ENCODE measurements at regions not wholly inside any gene's neighbourhood (a gene's known extent, or its start where the extent isn't known, plus 50 kb on each side); places are given as distances from the start of the nearest gene placed in this dataset.

GRCh38 chr3:176969066-176969465, 228.2 kb downstream of the TBL1XR1 start:
- no peak for DNase-seq (ENCODE audit: low spot score)

GRCh38 chr3:176968631-176969030, 228.7 kb downstream of the TBL1XR1 start:
- no peak for DNase-seq (ENCODE audit: low spot score)

GRCh38 chr3:176967522-176967921, 229.8 kb downstream of the TBL1XR1 start:
- DNase-seq (ENCODE audit: low spot score): no peak

- no peak for DNase-seq (ENCODE audit: low spot score)
Observed at GRCh38 chr3:176964661-176965060, 232.6 kb downstream of the TBL1XR1 start.

GRCh38 chr3:176961916-176962315, 235.4 kb downstream of the TBL1XR1 start:
- DNase-seq (ENCODE audit: low spot score): no peak

DNA sequence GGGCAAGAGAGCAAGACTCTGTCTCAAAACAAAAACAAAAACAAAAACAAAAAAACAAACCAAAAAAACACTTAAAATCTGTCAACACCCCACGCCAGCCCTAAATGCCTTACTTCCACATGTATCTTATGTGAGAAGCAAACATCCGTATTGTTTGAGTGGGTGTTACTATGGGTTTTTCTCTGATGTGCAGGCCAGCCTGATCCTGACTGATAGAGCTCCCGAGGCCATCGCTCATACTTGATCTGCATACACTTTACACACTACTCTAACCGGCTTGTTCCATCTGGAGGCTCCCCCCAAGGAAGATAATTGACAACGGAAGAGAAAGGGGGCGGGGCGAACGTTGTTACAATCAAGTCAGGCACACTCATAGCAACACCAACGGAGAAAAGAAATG, 237.4 kb downstream of the TBL1XR1 start:
- DNase-seq (ENCODE audit: low spot score): no peak

GRCh38 chr3:176958560-176958959, 238.7 kb downstream of the TBL1XR1 start:
- no peak for DNase-seq (ENCODE audit: low spot score)

DNA sequence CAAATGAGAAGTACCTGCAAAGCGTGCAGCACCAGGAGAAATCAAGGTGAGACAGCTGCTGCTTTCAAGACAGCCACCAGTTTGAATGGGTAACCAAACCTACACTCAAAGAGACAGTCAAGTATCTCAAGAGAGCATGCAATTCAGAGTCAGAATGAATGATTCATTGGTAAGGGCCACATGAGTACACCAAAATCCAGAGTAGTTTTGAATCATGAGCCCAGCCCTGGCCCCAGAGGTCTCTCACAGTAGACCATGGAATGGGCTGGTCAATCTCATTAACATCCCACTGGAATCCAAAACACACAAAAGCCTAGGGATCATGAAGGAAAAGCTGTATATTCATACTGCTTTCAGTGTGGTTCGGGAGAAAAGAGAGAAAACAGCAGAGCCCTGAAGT, 242.8 kb downstream of the TBL1XR1 start:
- no peak for DNase-seq (ENCODE audit: low spot score)

DNA sequence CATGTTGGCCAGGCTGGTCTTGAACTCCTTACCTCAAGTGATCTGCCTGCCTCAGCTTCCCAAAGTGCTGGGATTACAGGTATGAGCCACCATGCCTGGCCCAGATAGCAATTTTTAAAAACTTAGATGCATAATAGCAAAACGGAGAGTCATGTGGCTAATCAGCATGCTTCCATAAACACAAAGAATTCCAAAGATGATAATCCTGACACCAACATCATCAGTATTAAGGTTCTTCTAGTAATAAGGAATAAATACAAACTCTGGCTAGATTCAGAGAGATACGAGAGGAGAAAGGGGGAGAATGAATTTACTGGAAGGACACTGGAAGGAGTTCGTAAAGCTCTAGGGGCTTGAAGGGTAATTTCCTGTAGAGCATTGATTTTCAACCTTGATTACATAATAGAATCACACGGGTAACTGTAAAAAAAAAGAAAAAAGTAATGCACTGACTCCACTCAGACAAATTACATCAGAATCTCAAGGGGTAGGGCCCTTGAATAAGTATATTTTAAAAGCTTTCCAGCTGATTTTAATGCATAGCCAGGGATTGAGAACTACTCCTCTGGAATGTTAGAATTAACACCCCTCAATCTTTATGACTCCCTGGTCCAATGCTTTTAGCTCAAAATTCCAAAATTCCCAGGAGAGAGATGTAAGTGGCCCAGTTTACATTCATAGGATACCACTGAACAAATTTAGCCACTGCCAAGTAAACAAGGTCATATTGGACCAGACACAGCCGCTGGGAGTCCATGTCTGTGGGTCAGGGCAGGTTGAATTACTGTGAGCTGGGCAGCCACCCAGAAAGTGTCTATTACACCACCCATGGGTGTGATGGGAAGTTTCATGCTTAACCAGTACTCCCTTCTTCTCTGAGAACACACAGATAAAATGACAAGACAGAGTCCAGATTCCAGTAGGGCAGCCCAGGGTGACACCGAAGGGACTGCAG, 243.9 kb downstream of the TBL1XR1 start:
- DNase-seq (ENCODE audit: low spot score): no peak

GRCh38 chr3:176951586-176952292, 245.5 kb downstream of the TBL1XR1 start:
- DNase-seq (ENCODE audit: low spot score): no peak

- DNase-seq (ENCODE audit: low spot score): no peak
Observed at GRCh38 chr3:176951144-176951543, 246.1 kb downstream of the TBL1XR1 start.

- DNase-seq (ENCODE audit: low spot score): no peak
Observed at GRCh38 chr3:176950743-176951142, 246.5 kb downstream of the TBL1XR1 start.

DNA sequence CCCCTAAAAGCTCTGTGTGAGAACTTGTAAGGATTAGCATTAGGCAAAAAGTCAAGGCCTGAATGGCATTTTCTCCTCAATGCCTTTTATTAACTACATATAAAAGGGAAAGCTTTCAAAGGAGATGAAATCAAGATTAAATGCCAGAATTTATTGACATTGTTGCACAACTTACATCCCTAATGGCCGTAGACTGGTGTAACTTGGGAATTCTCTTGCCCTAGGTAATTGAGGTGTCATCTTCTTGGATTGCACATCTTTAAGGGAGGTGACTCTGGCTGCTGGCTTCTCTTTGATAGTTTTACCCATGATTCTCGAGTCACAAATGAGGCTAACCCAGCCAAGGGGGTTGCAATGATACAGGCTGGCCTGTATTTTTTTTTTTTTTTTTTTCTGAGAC, 249.1 kb downstream of the TBL1XR1 start:
- DNase-seq (ENCODE audit: low spot score): no peak

DNA sequence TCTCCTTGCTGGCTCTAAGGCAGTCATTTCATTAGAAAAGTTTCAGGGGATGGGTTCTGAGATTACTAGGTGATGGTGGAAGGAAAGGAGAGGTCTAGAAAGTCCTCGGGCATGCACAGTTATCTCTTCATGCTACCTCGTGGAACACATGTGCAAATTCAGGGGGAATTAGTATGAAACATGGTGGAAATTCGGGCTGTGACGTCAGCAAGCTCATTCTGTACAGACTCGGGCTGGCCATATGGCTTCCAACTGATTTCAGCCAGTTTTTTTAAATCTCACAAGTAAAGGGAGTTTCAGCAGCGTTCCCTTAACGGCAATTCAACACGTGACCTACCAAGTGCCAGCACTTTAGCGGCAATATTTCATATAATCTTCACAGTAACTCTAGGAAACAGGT, 251.1 kb downstream of the TBL1XR1 start:
- no peak for DNase-seq (ENCODE audit: low spot score)

GRCh38 chr3:176942305-176942704, 255.0 kb downstream of the TBL1XR1 start:
- no peak for DNase-seq (ENCODE audit: low spot score)

GRCh38 chr3:176941689-176942088, 255.6 kb downstream of the TBL1XR1 start:
- no peak for DNase-seq (ENCODE audit: low spot score)

DNA sequence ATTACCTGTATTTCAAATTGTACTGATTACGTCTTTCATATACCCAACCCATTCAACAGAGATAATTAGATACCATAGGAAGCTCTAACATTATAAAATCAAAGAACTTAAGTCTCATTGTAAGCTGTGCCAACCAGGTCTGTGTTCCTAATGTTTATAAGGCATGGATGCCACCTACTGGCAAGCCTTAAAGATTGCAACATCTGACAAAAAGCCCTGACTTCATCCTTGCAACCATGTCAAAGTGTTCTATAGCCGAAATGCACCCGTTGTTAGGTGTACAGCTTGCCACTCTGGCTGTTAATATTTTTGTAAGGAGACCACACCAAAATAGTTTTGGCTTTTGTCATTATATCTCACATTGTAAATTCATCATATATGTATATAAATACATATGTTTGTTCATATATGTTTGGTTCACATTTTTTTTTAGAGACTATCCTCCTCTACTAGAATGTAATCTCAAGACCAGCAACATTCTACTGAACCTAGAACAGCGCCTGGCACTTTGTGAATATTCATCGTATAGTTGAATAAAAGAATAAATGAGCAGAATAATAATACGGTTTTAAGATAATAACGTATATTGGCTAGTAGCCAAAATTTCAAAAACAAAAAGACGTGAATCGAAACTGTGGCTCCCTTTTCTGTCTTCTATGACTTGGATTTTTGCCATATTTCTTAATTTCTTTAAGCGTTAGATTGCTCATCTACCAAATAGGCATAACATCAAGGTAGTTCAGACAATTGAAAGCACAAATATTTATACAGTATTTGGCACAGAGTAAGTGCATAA, 258.1 kb downstream of the TBL1XR1 start:
- peak; percentile 90 for DNase-seq (ENCODE audit: low spot score)

- no peak for DNase-seq (ENCODE audit: low spot score)
Observed at GRCh38 chr3:176937994-176938393, 259.3 kb downstream of the TBL1XR1 start.

DNA sequence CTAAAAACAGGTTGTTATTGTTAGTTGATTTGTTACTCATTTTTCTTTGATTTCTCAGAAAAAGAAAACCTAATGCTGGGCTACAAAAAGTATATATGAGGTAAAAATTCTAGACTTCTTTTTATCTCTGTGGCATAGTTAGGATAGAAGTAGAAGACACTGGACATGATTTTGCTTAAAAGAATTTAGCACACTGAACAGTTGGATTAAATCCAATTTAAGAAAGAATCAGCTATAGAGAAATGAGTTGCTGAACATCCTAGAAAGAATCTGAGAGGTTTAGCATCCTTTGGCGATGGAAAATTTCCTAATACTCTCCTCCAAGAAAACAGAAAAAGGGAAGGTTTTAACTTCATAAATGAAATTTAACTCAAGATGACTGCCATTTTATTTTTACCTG, 259.7 kb downstream of the TBL1XR1 start:
- DNase-seq (ENCODE audit: low spot score): no peak

DNA sequence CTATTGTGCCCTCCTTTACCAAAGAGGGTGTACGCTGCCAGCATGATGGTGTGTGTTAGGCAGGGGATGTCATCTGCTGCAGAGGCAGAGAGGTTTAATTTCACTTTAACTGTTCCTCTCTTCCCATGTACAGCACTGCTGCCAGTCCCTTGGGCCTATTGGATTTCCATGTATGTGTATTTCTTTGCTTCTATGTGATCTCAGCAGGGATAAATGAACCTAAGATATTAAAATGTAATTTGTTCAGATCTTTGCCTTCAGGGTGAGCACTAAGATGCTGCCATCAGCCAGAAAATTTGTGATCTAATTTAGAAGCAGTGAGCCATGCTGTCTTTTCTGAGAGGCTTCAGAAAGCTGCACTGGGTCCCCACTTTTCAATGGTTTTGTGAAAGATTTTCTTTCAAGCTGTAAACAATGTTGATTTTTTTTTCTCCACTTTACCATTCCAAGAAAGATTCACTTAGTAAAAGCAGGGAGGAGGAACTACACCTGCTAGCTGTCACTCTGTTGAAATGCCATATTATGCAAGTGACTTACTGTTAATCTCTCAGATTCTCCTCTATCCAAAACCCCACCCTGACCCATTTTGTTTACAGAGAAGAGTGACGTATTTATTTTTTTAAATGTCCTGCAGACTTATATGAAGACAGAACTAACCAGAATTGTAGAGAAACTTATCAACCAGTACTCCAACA, 261.9 kb downstream of the TBL1XR1 start:
- DNase-seq (ENCODE audit: low spot score): no peak

DNA sequence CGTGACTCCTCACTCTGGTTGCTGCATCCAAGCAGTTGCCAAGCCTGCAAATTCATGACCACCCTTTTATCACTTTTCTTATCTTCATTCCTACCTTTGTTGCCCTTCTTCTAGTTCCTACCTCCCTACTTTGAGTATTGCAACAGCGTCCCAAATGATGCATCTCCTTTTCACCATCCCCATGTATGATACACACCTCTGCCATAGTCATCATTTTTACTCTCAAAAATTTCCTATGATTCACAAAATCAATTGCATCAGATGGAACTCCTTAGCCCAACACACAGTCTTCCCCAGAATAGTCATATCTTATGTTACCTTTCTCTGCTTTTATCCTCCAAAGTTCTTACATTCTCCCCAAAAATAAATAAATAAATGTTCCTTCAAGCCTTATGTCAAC, 262.6 kb downstream of the TBL1XR1 start:
- no peak for DNase-seq (ENCODE audit: low spot score)

- no peak for DNase-seq (ENCODE audit: low spot score)
Observed at GRCh38 chr3:176933704-176934103, 263.6 kb downstream of the TBL1XR1 start.

All from Ammon's horn (tissue), 1 donor.